Fibroblast of pulmonary artery (primary cell): ENCODE measurements at regions not wholly inside any gene's neighbourhood (a gene's known extent, or its start where the extent isn't known, plus 50 kb on each side); places are given as distances from the start of the nearest gene placed in this dataset.

ENCODE experiments used
- DNase-seq: peaks from one replicate; pipeline ENCODE4 v3.0.0-alpha.2; 2010; ENCODE audit warnings: low read depth
- H3K4me3 ChIP-seq: replicated peaks from 2 replicates; pipeline ENCODE4 v1.5.1; 2011; ENCODE audit warnings: low read depth, mild to moderate bottlenecking, control low read depth, low read length, moderate library complexity
- TF ChIP-seq, protein P1 (sequence below): IDR thresholded peaks from 2 replicates; pipeline ENCODE4 v1.5.1; 2011; ENCODE audit warnings: mild to moderate bottlenecking, control low read depth, low read length, inconsistent platforms; ENCODE audit errors: missing control alignments

DNA sequence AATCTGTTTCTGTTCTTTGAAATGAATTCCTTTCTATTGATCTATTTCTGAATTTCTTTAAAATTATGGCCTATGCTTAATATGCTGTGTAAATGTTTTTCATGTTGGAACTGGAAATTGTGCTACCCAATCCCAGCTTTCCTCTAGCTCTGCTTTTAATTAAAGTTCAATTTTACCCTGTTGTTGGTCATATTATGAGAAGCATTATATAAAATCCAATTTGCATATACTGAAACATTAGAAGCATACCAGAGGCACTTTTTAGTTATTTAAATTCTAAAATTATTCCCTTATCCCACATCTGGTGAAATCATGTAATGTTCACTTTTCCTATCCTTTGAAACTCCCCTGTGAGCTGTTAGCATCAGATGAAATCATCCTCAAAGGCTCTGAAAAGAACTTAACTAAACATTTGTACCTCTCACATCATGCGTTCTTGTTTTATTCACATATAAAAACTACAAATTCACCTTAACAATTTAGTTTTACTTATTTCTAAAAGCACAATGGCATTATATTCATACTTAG is 160.6 kb upstream of the COL21A1 start:
- H3K4me3 ChIP-seq = no peak overlapping the region
- no peak for DNase-seq
- TF ChIP-seq, protein P1, sequence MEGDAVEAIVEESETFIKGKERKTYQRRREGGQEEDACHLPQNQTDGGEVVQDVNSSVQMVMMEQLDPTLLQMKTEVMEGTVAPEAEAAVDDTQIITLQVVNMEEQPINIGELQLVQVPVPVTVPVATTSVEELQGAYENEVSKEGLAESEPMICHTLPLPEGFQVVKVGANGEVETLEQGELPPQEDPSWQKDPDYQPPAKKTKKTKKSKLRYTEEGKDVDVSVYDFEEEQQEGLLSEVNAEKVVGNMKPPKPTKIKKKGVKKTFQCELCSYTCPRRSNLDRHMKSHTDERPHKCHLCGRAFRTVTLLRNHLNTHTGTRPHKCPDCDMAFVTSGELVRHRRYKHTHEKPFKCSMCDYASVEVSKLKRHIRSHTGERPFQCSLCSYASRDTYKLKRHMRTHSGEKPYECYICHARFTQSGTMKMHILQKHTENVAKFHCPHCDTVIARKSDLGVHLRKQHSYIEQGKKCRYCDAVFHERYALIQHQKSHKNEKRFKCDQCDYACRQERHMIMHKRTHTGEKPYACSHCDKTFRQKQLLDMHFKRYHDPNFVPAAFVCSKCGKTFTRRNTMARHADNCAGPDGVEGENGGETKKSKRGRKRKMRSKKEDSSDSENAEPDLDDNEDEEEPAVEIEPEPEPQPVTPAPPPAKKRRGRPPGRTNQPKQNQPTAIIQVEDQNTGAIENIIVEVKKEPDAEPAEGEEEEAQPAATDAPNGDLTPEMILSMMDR = no peak

DNA sequence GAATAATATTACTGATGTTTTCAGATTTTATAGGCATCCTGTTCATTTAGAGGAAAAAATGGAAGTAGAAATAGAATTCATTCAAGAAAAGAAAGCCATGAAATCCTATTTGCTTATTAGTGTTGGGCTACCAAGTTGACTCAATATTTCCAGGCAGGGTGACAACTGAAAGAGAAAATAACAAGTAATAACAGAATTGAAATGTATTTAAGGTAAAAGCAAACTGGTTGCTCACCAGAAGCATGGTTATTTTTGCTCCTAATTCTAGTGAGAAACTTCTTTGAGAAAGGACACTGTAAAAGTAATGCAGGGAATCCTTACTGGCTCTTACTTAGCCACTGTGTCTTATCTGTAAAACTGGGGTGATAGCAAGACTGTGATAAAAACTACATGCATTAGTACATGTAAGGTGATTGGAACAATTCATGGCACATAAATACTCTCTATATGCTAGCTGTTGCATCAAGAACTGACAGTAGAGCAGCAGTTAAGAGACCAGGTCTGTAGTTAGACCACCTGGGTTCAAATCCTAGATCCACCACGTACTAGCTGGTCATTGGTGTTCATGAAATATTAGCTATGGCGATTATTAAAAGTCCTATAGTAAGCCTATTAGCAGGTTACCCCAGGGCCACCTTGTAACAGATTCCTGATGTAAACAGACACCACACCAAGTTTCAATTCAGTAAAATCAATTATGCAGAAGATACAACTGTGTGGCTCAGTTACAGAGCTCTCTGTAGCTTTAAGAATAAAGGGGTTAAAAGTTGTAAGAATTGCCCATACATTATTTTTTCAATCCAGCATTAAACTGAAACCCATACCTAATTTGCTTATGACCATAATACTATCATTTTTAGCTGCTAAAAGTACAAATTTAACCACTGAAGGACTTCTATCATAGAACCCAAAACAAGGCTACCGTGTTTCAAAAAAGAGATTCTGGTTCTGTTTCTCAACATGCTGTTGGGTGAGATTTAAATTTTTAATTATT is 159.2 kb upstream of the COL21A1 start:
- TF ChIP-seq, protein P1 = no peak
- DNase-seq = no peak
- no peak overlapping the region for H3K4me3 ChIP-seq

DNA sequence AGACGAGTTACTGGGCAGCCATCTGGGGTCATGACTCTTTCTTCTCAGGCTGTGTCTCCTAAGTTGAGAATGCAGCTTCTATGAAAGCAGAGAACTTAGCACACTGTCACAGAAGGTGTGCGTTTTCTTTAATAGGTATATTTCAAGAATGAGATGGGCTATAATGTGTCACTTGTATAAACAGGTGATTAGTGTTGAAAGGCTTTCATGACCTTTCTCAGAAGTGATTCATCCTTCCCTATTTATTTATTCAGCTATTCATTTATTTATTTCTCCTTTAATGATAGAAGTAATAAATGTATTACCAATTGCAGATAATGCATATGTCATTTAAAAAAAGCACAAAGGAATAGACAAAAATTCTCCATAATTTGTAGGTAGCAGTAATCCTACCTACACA is 157.2 kb upstream of the COL21A1 start:
- TF ChIP-seq, protein P1 = no peak
- H3K4me3 ChIP-seq = no peak overlapping the region
- no peak for DNase-seq

DNA sequence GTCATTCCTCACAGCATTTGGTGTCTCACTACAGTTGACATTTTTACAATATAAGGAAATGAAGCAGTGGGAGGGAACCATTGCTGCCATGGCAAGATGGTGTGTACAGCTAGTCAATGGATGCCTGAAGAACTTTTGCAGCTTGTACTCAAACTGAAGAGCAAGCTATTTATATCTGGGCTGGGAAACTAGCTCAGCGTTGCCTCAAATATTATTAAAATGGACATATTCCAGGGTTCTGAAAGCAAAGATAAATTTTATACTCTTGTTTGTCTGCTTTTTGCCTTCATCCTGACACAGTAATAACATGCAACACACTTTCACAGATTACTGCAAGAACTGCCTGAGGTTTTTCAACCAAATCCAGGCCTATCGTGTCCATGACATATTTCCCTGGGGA is 156.4 kb upstream of the COL21A1 start:
- TF ChIP-seq, protein P1 = no peak
- no peak for DNase-seq
- no peak overlapping the region for H3K4me3 ChIP-seq

DNA sequence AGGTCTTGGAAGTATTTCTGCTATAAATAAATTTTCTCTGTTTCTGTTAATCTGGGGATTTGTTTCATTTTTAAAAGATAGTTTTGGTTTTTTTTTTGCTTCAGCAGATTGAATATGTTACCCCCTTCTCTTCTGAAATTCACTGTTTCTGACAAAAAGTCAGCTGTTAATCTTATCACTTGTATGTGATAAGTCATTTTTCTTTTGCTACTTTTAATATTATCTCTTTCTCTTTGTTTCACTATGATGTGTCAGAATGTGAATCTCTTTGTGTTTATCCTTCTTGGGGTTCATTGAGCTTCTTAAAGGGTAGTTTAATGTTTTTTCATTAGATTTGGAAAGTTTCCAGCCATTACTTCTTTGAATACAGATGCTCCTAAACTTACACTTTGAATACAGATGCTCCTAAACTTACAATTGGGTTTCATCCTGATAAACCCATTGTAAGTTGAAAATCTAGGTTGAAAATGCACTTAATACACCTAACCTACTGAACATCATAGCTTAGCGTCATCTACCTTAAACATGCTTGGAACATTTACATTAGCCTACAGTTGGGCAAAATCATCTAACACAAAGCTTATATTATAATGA is 154.2 kb upstream of the COL21A1 start:
- TF ChIP-seq, protein P1 = no peak
- no peak for DNase-seq
- H3K4me3 ChIP-seq = no peak overlapping the region

DNA sequence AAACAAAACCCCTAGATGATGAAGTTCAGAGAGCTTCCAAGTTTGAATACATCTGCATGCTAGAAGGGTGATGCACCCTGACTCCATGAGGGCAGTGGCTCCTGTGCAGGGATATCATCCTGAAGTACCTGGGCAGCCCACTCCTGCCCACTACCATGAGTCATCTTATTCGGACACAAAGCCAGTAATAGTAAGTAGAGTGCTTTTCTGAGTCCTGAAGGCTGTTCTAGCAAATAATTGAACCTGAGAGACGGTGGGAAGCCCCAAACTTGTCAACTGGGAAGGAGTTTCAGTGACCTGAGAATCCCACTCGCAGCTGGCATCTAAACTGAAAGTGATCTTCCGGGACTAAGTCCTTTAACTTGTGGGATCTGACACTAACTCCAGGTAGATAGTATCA is 152.9 kb upstream of the COL21A1 start:
- no peak overlapping the region for H3K4me3 ChIP-seq
- TF ChIP-seq, protein P1 = no peak
- no peak for DNase-seq
